HL-60 (cell line): ENCODE measurements at regions not wholly inside any gene's neighbourhood (a gene's known extent, or its start where the extent isn't known, plus 50 kb on each side); places are given as distances from the start of the nearest gene placed in this dataset.

Source experiments
- GABPA ChIP-seq: IDR thresholded peaks from 2 replicates; pipeline ENCODE4 v1.6.1; 2012; ENCODE audit warnings: low read depth
- POLR2AphosphoS5 ChIP-seq: IDR thresholded peaks from 2 replicates; pipeline ENCODE4 v1.6.1; 2012; ENCODE audit warnings: low read depth
- REST ChIP-seq: IDR thresholded peaks from 2 replicates; pipeline ENCODE4 v1.6.1; 2012; ENCODE audit warnings: low read depth; ENCODE audit not compliant: insufficient replicate concordance
- TF ChIP-seq, protein P1 (sequence below): IDR thresholded peaks from one replicate; pipeline ENCODE4 v1.5.1; 2011; ENCODE audit warnings: low read length, control low read depth, inconsistent platforms; ENCODE audit not compliant: insufficient read depth

DNA sequence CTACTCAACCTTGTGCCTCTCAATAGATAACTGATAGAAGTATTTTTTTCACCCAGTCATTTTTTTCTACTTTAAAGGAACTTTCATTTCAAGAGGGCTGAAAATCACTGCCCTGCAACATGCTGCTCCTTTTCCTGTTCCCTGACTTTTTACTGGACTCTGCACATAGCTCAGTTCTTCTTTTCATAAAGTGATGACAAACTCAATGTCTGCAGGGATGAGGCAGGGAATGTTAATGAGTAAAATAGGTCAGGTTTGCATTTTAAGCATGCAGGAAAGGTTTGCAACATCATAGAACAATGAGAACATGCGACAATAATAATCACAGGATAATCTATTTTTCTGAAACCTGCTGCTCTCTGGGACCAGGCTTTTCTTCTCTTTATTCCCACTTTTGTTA lies 172.2 kb upstream of the SGCD start:
- TF ChIP-seq, protein P1, sequence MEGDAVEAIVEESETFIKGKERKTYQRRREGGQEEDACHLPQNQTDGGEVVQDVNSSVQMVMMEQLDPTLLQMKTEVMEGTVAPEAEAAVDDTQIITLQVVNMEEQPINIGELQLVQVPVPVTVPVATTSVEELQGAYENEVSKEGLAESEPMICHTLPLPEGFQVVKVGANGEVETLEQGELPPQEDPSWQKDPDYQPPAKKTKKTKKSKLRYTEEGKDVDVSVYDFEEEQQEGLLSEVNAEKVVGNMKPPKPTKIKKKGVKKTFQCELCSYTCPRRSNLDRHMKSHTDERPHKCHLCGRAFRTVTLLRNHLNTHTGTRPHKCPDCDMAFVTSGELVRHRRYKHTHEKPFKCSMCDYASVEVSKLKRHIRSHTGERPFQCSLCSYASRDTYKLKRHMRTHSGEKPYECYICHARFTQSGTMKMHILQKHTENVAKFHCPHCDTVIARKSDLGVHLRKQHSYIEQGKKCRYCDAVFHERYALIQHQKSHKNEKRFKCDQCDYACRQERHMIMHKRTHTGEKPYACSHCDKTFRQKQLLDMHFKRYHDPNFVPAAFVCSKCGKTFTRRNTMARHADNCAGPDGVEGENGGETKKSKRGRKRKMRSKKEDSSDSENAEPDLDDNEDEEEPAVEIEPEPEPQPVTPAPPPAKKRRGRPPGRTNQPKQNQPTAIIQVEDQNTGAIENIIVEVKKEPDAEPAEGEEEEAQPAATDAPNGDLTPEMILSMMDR, result no peak
- TF ChIP-seq POLR2AphosphoS5 (no peak), REST (no peak), GABPA (no peak)
